Prostate gland (tissue), 2 donors: ENCODE measurements at regions not wholly inside any gene's neighbourhood (a gene's known extent, or its start where the extent isn't known, plus 50 kb on each side); places are given as distances from the start of the nearest gene placed in this dataset.

Experiments used
- POLR2A ChIP-seq: fragments of 450-650 bp; IDR thresholded peaks from one replicate; pipeline ENCODE4 v1.6.1; 2016; ENCODE audit warnings: antibody characterized with exemption, mild to moderate bottlenecking
- TF ChIP-seq, protein P1 (sequence below), 4 experiments: fragments of 200-600 bp in 2 of 4; fragments of 450-650 bp in 2 of 4; sonication (generic) in 2 of 4; IDR thresholded peaks; 1 replicate in 3 of 4; 2 replicates in 1 of 4; pipeline ENCODE4 v1.5.1; 2016 to 2019; ENCODE audit warnings: antibody characterized with exemption in 4 of 4, mild to moderate bottlenecking in 2 of 4, moderate library complexity in 2 of 4

DNA sequence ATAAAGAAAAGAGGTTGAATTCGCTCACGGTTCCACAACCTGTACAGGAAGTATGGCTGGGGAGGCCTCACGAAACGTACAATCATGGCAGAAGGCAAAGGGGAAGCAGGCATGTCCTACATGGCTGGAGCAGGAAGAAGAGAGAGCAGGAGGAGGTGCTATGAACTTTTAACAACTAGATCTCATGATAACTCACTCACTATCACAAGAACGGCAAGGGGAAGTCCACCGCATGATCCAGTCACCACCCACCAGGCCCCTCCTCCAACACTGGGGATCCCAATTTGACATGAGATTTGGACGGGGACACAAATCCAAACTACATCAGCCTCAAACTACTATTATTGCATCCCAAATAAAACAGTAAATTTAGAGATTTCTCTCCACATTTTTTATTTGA is 53.6 kb upstream of the CST7 start:
- TF ChIP-seq, protein P1, sequence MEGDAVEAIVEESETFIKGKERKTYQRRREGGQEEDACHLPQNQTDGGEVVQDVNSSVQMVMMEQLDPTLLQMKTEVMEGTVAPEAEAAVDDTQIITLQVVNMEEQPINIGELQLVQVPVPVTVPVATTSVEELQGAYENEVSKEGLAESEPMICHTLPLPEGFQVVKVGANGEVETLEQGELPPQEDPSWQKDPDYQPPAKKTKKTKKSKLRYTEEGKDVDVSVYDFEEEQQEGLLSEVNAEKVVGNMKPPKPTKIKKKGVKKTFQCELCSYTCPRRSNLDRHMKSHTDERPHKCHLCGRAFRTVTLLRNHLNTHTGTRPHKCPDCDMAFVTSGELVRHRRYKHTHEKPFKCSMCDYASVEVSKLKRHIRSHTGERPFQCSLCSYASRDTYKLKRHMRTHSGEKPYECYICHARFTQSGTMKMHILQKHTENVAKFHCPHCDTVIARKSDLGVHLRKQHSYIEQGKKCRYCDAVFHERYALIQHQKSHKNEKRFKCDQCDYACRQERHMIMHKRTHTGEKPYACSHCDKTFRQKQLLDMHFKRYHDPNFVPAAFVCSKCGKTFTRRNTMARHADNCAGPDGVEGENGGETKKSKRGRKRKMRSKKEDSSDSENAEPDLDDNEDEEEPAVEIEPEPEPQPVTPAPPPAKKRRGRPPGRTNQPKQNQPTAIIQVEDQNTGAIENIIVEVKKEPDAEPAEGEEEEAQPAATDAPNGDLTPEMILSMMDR (IDR thresholded peaks at IDR 0.05): no peak
- TF ChIP-seq POLR2A: no peak
